ENCODE measurements at regions not wholly inside any gene's neighbourhood (a gene's known extent, or its start where the extent isn't known, plus 50 kb on each side); places are given as distances from the start of the nearest gene placed in this dataset.

DNA sequence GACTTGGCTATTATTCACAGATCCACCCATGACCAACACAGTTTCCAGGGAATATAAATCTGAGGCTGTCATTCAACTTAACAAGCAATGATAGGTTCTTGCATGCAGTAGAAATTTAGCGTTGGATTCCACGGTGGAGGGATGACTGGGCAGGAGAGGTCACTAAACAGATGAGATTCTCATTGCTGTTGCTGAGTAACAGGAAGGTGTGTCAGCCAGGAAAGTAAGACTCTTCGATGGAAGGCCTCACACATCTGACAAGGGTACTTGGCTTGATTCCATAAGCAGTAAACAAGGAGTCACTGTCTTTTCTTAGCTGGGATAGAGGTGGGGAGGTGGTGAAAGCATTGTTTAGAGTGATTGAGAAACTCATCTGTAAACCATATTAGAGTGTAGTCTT is 1152.0 kb downstream of the SORCS3 start:
- no peak overlapping the region for H3K4me3 ChIP-seq (replicated peaks; ENCODE audit: low read depth, low read length)
- TF ChIP-seq, protein P1, sequence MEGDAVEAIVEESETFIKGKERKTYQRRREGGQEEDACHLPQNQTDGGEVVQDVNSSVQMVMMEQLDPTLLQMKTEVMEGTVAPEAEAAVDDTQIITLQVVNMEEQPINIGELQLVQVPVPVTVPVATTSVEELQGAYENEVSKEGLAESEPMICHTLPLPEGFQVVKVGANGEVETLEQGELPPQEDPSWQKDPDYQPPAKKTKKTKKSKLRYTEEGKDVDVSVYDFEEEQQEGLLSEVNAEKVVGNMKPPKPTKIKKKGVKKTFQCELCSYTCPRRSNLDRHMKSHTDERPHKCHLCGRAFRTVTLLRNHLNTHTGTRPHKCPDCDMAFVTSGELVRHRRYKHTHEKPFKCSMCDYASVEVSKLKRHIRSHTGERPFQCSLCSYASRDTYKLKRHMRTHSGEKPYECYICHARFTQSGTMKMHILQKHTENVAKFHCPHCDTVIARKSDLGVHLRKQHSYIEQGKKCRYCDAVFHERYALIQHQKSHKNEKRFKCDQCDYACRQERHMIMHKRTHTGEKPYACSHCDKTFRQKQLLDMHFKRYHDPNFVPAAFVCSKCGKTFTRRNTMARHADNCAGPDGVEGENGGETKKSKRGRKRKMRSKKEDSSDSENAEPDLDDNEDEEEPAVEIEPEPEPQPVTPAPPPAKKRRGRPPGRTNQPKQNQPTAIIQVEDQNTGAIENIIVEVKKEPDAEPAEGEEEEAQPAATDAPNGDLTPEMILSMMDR (IDR thresholded peaks at IDR 0.05; ENCODE audit: low read depth, low read length, missing control alignments), result no peak
- DNase-seq (ENCODE audit: extremely low read depth, low read depth), result no peak

GRCh38 chr10:105785721-105786120 is 1144.6 kb downstream of the SORCS3 start:
- DNase-seq (ENCODE audit: extremely low read depth, low read depth), result no peak
- no peak overlapping the region for H3K4me3 ChIP-seq (replicated peaks; ENCODE audit: low read depth, low read length)
- TF ChIP-seq, protein P1 (IDR thresholded peaks at IDR 0.05; ENCODE audit: low read depth, low read length, missing control alignments), result no peak

GRCh38 chr10:105783936-105784483 is 1142.9 kb downstream of the SORCS3 start:
- no peak for DNase-seq (ENCODE audit: extremely low read depth, low read depth)
- no peak overlapping the region for H3K4me3 ChIP-seq (replicated peaks; ENCODE audit: low read depth, low read length)
- TF ChIP-seq, protein P1 (IDR thresholded peaks at IDR 0.05; ENCODE audit: low read depth, low read length, missing control alignments), result no peak

DNA sequence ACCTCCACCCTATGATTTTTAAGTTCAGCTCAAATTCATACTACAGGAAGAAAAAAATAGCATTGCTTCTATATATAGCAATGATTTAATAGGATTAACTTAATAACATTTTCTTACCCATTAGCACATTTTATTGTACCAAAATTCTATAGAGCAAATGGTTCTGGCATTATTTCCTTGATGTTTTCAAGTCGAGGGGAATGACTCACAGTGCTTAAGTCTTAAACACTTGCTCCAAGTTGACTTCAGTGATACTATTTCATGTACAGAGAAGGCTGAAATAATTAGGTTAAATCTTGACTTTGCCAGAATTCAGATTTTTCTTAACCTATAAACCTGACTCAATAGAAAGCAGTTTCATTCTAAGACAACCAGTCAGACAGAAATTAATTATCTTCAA is 1133.8 kb downstream of the SORCS3 start:
- H3K4me3 ChIP-seq (replicated peaks; ENCODE audit: low read depth, low read length), result no peak overlapping the region
- DNase-seq (ENCODE audit: extremely low read depth, low read depth), result no peak
- TF ChIP-seq, protein P1 (IDR thresholded peaks at IDR 0.05; ENCODE audit: low read depth, low read length, missing control alignments), result no peak

DNA sequence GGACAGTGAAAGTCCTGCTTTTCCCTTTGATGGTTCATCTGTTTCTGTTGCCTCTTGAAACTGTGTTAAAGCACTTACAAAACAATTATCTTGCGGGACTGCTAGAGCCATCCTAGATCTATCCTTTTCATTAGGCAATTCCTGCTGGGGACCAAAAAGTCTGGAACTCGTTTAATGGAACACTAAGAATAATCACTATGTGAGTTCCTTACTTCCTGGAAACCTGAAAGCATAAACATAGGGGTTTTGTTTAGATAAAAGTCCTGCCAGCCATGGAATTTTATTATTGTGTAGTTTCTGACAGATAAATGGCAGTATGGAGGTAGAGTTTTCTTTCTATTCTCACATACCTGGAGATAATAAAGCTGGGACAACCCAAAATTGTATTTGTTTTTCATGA is 1133.3 kb downstream of the SORCS3 start:
- TF ChIP-seq, protein P1 (IDR thresholded peaks at IDR 0.05; ENCODE audit: low read depth, low read length, missing control alignments), result no peak
- no peak overlapping the region for H3K4me3 ChIP-seq (replicated peaks; ENCODE audit: low read depth, low read length)
- DNase-seq (ENCODE audit: extremely low read depth, low read depth), result no peak

- no peak overlapping the region for H3K4me3 ChIP-seq (replicated peaks; ENCODE audit: low read depth, low read length)
- TF ChIP-seq, protein P1 (IDR thresholded peaks at IDR 0.05; ENCODE audit: low read depth, low read length, missing control alignments), result no peak
- DNase-seq (ENCODE audit: extremely low read depth, low read depth), result no peak
These were observed 1129.6 kb downstream of the SORCS3 start for GRCh38 chr10:105770524-105771212.

All from HFF-Myc (cell line).